ENCODE measurements at regions not wholly inside any gene's neighbourhood (a gene's known extent, or its start where the extent isn't known, plus 50 kb on each side); places are given as distances from the start of the nearest gene placed in this dataset.
"Not testable (repeated sequence)": the region's sequence is repeated elsewhere in the genome, so short reads cannot be mapped to it uniquely, and the experiment has no call there.

GRCh38 chr13:73522937-73523336 lies 464.1 kb downstream of the KLF5 start:
- DNase-seq, result no peak

GRCh38 chr13:73521985-73522524 lies 463.2 kb downstream of the KLF5 start:
- no peak for DNase-seq

DNA sequence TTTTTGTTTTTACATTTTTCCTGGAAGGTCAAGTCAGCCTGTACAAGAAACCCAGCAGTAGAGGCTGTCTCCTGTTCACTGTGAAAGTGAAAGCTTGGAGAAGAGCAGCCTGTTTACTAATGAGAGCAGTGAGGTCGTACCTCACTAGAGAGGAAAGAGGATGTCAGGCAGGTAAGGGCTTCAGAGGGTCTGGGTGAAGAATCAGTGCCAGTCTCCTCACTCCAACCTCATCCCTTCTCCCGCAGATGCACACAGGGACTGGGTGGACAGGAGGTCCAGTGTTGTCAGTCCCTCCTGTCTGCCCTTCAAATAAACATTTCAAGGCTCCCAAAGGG lies 462.5 kb downstream of the KLF5 start:
- DNase-seq, result no peak

DNA sequence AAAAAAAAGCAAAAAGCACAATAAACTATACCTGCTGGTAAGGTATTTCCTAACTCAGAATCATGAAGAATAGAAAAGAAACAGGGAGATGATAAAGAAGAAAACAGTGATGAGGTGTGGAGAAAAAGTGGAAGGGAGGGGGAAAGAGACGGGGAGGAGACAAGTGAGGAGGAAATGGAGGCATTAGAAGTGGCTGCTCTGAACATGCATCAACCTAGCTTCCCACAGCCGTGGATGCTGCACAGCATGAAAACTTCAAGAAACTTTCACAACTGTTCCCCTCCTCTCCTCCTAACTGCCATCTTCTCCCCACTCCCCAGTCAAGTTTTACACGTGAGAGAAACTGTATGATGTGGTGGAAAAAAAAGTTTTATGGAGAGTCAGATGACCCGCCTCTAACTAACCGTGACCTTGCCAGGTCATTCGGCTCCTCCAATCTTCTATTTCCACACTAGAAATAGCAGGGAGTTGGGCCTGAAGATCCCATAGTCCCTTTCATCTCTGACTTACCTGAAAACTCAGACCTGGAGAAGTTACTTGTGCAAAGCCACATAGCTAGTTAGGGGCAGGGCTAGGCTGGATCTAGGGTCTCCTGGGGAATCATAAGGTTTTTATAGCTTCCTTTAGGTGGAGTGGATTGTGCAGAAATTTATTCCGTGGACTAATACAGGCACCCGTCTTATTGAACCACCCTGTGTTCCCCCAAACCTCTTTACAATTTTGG lies 461.9 kb downstream of the KLF5 start:
- DNase-seq, result no peak

- not testable (repeated sequence) for DNase-seq
These were observed 461.3 kb downstream of the KLF5 start for GRCh38 chr13:73520135-73520534.

- no peak for DNase-seq
These were observed 460.8 kb downstream of the KLF5 start for GRCh38 chr13:73519396-73520116.

- no peak for DNase-seq
These were observed 459.0 kb downstream of the KLF5 start for GRCh38 chr13:73517766-73518165.

GRCh38 chr13:73516731-73517130 lies 457.9 kb downstream of the KLF5 start:
- no peak for DNase-seq

- no peak for DNase-seq
These were observed 455.4 kb downstream of the KLF5 start for GRCh38 chr13:73514208-73514607.

DNA sequence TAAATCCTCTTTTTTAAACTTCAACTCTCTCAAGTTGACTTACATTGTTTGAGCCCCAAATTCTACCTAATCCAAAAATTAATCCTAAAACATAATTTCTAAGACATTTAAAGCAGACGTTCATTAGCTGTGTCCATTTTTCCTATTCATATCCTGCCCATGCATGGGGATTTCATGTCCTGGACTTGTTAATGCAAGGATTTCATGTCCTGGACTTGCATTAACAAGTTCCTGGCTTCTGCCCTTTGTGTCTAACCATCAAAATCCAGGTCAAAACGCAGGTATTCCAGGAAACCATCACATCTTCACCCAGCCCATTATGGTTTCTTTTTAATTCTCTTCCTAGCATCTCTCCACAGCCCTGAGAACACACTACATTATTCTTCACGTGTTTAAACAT lies 454.9 kb downstream of the KLF5 start:
- DNase-seq, result no peak

GRCh38 chr13:73508841-73509240 lies 450.0 kb downstream of the KLF5 start:
- no peak for DNase-seq

DNA sequence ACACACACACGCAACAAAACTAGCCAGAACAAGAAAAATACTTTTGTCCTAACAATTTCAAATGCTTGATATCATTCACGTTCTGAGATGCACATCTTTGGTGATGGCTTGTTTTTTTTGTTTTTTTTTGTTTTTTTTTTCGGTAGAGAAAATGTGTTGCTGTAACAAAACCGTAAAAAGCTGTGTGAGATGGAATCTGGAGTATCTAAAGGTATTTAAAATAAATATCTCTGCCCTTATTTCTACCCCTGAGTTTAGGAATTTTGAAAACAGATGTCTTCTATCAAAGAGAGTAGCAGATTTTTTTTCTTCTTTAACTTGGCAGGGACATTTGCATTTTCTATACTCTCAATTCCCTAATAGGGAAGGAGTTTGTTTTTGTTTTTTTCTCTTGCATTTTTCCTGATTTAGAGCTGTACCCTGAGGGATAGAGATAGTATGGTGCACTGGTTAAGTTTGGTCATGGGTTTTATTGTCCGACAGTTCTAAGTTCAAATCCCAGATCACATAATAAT lies 446.6 kb downstream of the KLF5 start:
- DNase-seq, result no peak

DNA sequence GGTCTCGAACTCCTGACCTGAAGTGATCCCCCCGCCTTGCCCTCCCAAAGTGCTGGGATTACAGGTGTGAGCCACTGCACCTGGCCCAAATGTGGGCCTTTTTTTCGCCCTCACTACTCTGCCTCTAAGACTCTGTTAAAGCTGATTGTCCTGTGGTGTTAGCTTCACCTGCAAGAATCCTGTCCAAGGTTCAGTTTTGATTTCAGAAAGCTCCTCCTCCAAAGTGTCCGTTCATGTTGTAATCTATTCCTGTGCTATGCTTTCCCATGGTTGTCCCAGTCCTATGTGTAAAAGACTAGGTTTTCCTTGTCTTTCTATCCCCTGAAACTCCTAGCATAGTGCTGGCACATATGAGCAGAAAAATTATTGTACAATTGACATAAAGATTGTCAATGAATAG lies 440.9 kb downstream of the KLF5 start:
- no peak for DNase-seq

DNA sequence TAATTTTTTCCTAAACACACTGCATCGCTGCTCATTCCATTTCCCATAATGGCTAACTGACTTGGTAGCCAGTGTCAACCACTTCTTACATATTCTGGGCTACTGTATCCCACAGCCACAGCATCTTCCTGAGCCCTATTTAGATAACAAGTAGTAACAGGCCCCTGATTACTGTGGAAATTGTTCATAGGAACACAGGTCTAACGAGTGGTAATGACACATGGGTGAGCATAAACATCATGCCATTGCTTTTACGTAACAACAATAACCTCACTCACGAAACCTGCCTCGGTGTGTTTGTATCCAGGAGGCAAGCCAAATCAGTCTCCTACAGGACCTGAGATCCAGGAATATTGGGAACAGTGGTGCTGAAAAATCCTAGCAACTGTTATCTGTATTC lies 438.6 kb downstream of the KLF5 start:
- no peak for DNase-seq

GRCh38 chr13:73496711-73497110 lies 437.9 kb downstream of the KLF5 start:
- no peak for DNase-seq

GRCh38 chr13:73492811-73493210 lies 434.0 kb downstream of the KLF5 start:
- DNase-seq, result no peak

- DNase-seq, result no peak
These were observed 423.8 kb downstream of the KLF5 start for GRCh38 chr13:73482556-73482955.

DNA sequence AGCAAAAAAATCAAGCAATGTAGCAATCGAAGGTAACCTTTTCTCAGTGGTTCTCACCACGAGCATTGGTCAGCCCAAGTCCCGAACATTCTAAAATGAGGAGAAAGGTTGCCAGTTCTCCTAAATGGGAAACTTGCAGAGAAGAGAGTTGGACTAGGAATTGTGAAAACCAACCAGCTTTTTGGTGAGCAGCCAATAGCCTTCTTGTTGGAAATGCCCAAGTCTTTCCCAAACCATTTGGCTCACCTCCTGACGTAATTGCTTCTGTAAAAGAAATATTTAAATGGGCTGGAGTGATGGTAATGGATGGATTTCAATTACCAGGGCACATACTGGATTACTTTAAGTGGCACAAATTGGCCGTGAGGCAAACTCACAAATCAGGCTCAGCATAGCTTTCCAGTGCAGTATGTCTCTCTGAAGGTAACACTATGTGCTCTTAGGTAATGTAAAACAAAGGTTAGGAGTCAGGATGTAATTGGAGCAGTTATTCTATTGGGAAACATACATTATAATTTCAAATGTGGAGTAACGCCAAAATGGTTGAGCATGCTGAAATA lies 423.2 kb downstream of the KLF5 start:
- DNase-seq, result no peak

DNA sequence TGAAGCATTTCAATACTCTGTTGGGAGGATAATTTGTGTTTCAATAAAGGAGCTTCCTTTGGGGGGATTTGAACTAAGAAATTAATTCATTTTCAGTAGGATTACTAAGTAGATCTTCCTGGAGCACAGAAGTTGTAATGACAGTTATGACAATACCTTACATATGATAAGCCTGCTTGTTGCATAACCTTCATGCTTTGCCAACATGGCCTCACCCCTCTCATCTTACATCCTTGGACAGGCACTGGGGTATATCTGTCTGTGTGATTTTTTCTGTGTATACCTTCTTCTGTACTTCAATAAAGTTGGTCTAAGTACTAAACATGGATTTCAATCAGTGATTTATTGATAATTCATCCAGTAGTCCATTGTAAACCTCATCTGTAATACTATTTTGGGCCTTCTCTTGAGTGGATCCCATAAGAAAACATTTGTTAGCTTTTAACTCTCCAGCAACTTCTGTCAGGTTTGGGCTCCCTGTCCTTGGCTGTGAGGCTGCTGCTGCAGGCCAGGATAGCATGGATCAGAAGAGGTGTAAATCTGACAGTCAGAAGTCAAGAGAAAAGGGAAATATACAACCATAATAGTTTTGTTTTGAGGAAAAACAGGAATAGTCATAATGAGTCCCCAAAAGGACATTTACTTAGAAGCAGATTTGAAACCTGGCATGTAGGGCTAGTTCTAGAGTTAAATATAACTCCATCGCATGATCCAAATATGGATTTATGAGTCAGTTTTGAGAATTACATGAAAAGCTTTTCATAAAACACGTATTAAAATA lies 422.2 kb downstream of the KLF5 start:
- DNase-seq, result no peak

DNA sequence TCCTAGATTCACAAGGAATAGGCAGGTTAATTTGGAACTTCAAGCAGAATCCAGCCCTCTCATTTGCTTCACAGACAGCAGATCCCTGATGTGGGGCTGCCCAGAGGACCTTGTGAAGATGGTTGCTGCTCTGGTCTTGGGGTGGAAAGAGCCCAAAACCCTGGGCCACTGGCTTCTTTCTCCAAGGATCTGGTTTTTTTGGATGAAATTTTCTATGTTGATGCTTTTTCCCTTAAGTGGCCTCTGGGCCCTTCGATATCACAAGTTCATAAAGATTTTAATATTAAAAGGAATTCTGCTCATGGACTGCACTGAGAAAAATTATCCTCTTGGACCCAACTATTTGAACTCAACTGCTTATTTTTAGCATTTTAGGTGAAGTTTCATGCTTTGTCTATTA lies 421.1 kb downstream of the KLF5 start:
- DNase-seq, result no peak

GRCh38 chr13:73479351-73479750 lies 420.5 kb downstream of the KLF5 start:
- DNase-seq, result no peak

- DNase-seq, result no peak
These were observed 418.6 kb downstream of the KLF5 start for GRCh38 chr13:73477441-73477840.
